Ishikawa (cell line): ENCODE measurements at regions not wholly inside any gene's neighbourhood (a gene's known extent, or its start where the extent isn't known, plus 50 kb on each side); places are given as distances from the start of the nearest gene placed in this dataset.

Experiments used
- EP300 ChIP-seq: IDR thresholded peaks from 2 replicates; pipeline ENCODE4 v1.6.1; 2012; ENCODE audit warnings: borderline replicate concordance
- FOXM1 ChIP-seq: IDR thresholded peaks from 2 replicates; pipeline ENCODE4 v1.6.1; 2012; ENCODE audit warnings: low read depth, borderline replicate concordance
- TCF12 ChIP-seq: IDR thresholded peaks from 2 replicates; pipeline ENCODE4 v1.6.1; 2012; ENCODE audit warnings: low read depth
- YY1 ChIP-seq: IDR thresholded peaks from 2 replicates; pipeline ENCODE4 v1.6.1; 2012; ENCODE audit warnings: low read depth

GRCh38 chr1:117678246-117678977, 72.6 kb downstream of the TENT5C start:
- TF ChIP-seq EP300 (no peak), FOXM1 (no peak), TCF12 (no peak), YY1 (no peak)
